ENCODE measurements at regions not wholly inside any gene's neighbourhood (a gene's known extent, or its start where the extent isn't known, plus 50 kb on each side); places are given as distances from the start of the nearest gene placed in this dataset.

DNA sequence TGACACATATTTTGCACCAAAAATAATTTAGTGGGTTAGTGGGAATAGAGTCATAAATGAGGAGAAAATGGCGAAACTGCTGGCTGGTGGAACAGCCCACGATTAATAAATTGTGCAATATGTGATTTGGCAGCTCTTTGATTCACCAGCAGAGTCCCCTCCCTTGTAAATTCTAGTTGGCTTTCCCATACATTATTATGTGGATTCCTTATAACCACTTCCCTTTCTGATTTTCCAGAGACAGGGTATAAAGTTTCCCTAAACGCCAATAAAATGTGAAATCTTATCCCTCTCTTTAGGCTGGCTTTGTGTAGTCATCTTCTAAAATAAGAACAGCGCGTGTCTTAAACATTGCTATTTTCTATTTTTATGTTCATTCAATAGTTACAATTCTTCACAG lies 149.4 kb upstream of the FERD3L start:
- no peak for DNase-seq (ENCODE audit: low spot score in 2 of 2)
- H3K4me3 ChIP-seq (ENCODE audit: low read depth, poor library complexity, severe bottlenecking) = no peak overlapping the region
- TF ChIP-seq CTCF (IDR thresholded peaks at IDR 0.05) (no peak), POLR2A (IDR thresholded peaks at IDR 0.05) (no peak)
- WGBS, 2 donors = 51 to 66% methylated on average over 5 of the region's 5 CpGs
- intact Hi-C loops (cut with DNase I; ENCODE audit: low total_unique reads) = no loop called here

- TF ChIP-seq POLR2A (IDR thresholded peaks at IDR 0.05) = no peak
- TF ChIP-seq CTCF (IDR thresholded peaks at IDR 0.05) = no peak
- DNase-seq (ENCODE audit: low spot score in 2 of 2) = no peak
- no peak overlapping the region for H3K4me3 ChIP-seq (ENCODE audit: low read depth, poor library complexity, severe bottlenecking)
- 74 to 77% methylated on average over 3 of the region's 3 CpGs for WGBS, 2 donors
- intact Hi-C loops (cut with DNase I; ENCODE audit: low total_unique reads) = no loop called here
Observed at GRCh38 chr7:19293431-19293830, 148.2 kb upstream of the FERD3L start.

GRCh38 chr7:19290968-19291367 lies 145.7 kb upstream of the FERD3L start:
- no peak for DNase-seq (ENCODE audit: low spot score in 2 of 2)
- intact Hi-C loops (cut with DNase I; ENCODE audit: low total_unique reads) = no loop called here
- no peak for TF ChIP-seq CTCF (IDR thresholded peaks at IDR 0.05)
- no peak for TF ChIP-seq POLR2A (IDR thresholded peaks at IDR 0.05)
- no peak overlapping the region for H3K4me3 ChIP-seq (ENCODE audit: low read depth, poor library complexity, severe bottlenecking)

GRCh38 chr7:19290066-19290465 lies 144.8 kb upstream of the FERD3L start:
- H3K4me3 ChIP-seq (ENCODE audit: low read depth, poor library complexity, severe bottlenecking) = no peak overlapping the region
- intact Hi-C loops (cut with DNase I; ENCODE audit: low total_unique reads) = no loop called here
- WGBS, 2 donors = 96 to 100% methylated on average over 1 of the region's 1 CpG
- no peak for DNase-seq (ENCODE audit: low spot score in 2 of 2)
- TF ChIP-seq CTCF (IDR thresholded peaks at IDR 0.05) = no peak
- no peak for TF ChIP-seq POLR2A (IDR thresholded peaks at IDR 0.05)

DNA sequence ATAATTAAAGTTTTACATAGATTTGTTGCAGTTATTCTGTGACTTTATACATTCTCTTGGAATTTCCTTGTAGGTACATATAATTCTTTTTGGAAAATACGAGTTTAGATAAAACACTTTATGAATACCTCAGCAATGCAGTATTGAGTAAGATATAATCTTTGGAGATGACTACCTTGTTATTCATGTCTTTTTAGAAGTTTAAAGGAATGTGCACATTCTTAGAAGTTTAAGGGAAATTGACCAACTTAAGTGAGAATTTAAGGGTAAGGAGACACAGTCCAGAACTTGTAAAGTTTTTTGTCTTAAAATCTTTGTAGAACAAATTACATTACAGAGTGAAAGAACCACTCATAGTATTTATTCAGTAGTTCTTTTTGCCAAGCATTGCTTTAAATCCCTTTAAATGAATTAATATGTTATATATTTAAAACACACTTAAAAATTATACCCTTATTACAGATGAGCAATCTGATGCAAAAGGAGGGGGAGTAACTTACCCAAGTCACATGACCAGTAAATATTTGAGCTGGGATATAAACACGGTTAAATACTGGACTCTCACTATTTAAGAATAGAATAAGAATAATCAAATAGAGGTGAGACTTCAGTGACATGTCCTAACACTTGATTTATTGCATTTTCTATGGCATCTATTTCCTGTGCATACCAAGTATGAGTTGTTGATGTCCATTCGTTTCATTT lies 139.5 kb upstream of the FERD3L start:
- H3K4me3 ChIP-seq (ENCODE audit: low read depth, poor library complexity, severe bottlenecking) = no peak overlapping the region
- DNase-seq (ENCODE audit: low spot score in 2 of 2) = no peak
- WGBS, 2 donors = 38 to 41% methylated on average over 3 of the region's 3 CpGs
- intact Hi-C loops (cut with DNase I; ENCODE audit: low total_unique reads) = no loop called here
- TF ChIP-seq POLR2A (IDR thresholded peaks at IDR 0.05) (no peak), CTCF (IDR thresholded peaks at IDR 0.05) (no peak)

GRCh38 chr7:19284136-19284535 lies 138.9 kb upstream of the FERD3L start:
- intact Hi-C loops (cut with DNase I; ENCODE audit: low total_unique reads) = no loop called here
- WGBS, 2 donors = 59 to 63% methylated on average over 1 of the region's 1 CpG
- DNase-seq (ENCODE audit: low spot score in 2 of 2) = no peak
- TF ChIP-seq CTCF (IDR thresholded peaks at IDR 0.05) = no peak
- no peak for TF ChIP-seq POLR2A (IDR thresholded peaks at IDR 0.05)
- H3K4me3 ChIP-seq (ENCODE audit: low read depth, poor library complexity, severe bottlenecking) = no peak overlapping the region
